IMR-90 (cell line): ENCODE measurements at regions not wholly inside any gene's neighbourhood (a gene's known extent, or its start where the extent isn't known, plus 50 kb on each side); places are given as distances from the start of the nearest gene placed in this dataset.

Source experiments
- ATAC-seq: fragments of 200-7000 bp; cut with Tn5 transposase; 2 replicates; pipeline ENCODE4 v1.9.1; 2020; ENCODE audit warnings: low read depth, mild to moderate bottlenecking, moderate library complexity
- BruUV-seq: library from RNA; stranded (reverse); fragments of 400-500 nt; replicated peaks from 2 replicates; lab custom pipeline; 2021; lab: Mats Ljungman, UMichigan
- CTCF ChIA-PET: fragments of 300-600 bp; formaldehyde crosslinking; extraction: SDS; loops from one replicate; lab custom pipeline; 2021; ENCODE audit warnings: antibody characterized with exemption; lab: Yijun Ruan, JAX
- POLR2A ChIA-PET: fragments of 300-600 bp; sonication (Branson Sonifier 250); formaldehyde crosslinking; loops from one replicate; lab custom pipeline; 2022; ENCODE audit warnings: antibody characterized with exemption; ENCODE audit not compliant: unreplicated experiment; lab: Charles Lee
- DNase-seq: peaks from one replicate; pipeline ENCODE4 v3.0.0; 2013
- H2AFZ ChIP-seq: replicated peaks from 2 replicates; pipeline ENCODE3; 2013; ENCODE audit warnings: low read length, mild to moderate bottlenecking; ENCODE audit not compliant: poor library complexity
- H2AK5ac ChIP-seq: 2 replicates; pipeline ENCODE4 v1.6.1; 2013; ENCODE audit warnings: low read depth, low read length, inconsistent platforms
- H2AK9ac ChIP-seq: replicated peaks from 2 replicates; pipeline ENCODE3; 2013; ENCODE audit warnings: mild to moderate bottlenecking, low read depth, low read length, moderate library complexity; ENCODE audit not compliant: poor library complexity
- H2BK120ac ChIP-seq: 2 replicates; pipeline ENCODE4 v1.6.1; 2013; ENCODE audit warnings: low read depth, low read length, inconsistent platforms
- H2BK15ac ChIP-seq: 3 replicates; pipeline ENCODE4 v1.6.1; 2013; ENCODE audit warnings: low read depth, low read length, inconsistent platforms
- H2BK20ac ChIP-seq: 2 replicates; pipeline ENCODE4 v1.6.1; 2013; ENCODE audit warnings: low read depth, mild to moderate bottlenecking, inconsistent platforms, low read length, moderate library complexity
- H2BK5ac ChIP-seq: 2 replicates; pipeline ENCODE4 v1.6.1; 2013; ENCODE audit warnings: mild to moderate bottlenecking, low read depth, low read length, inconsistent platforms; ENCODE audit not compliant: poor library complexity, severe bottlenecking
- H3K14ac ChIP-seq: replicated peaks from 2 replicates; pipeline ENCODE4 v1.6.1; 2013; ENCODE audit warnings: low read depth, low read length, inconsistent platforms
- H3K18ac ChIP-seq: 2 replicates; pipeline ENCODE4 v1.6.1; 2013; ENCODE audit warnings: low read depth, low read length, control low read depth
- H3K23ac ChIP-seq: 2 replicates; pipeline ENCODE4 v1.6.1; 2013; ENCODE audit warnings: low read depth, low read length, inconsistent platforms
- H3K27ac ChIP-seq: 2 replicates; pipeline ENCODE4 v1.5.1; 2013; ENCODE audit warnings: mild to moderate bottlenecking, control low read depth, low read length; ENCODE audit not compliant: insufficient read depth
- H3K27me3 ChIP-seq: 2 replicates; pipeline ENCODE4 v1.6.1; 2013; ENCODE audit warnings: low read length; ENCODE audit not compliant: control insufficient read depth, insufficient read depth
- H3K36me3 ChIP-seq: 2 replicates; pipeline ENCODE4 v1.6.1; 2013; ENCODE audit warnings: low read length, mixed read lengths; ENCODE audit not compliant: control insufficient read depth, insufficient read depth
- H3K4ac ChIP-seq: 2 replicates; pipeline ENCODE4 v1.6.1; 2013; ENCODE audit warnings: low read depth, low read length, inconsistent platforms
- H3K4me1 ChIP-seq: 2 replicates; pipeline ENCODE4 v1.6.1; 2013; ENCODE audit warnings: low read length, mixed read lengths; ENCODE audit not compliant: control insufficient read depth, insufficient read depth
- H3K4me2 ChIP-seq: 2 replicates; pipeline ENCODE4 v1.6.1; 2013; ENCODE audit warnings: low read depth, mild to moderate bottlenecking, control low read depth, low read length, moderate library complexity
- H3K4me3 ChIP-seq: 2 replicates; pipeline ENCODE4 v1.5.1; 2013; ENCODE audit warnings: low read depth, mild to moderate bottlenecking, control low read depth, low read length, moderate library complexity; ENCODE audit not compliant: insufficient read depth
- H3K56ac ChIP-seq: 2 replicates; pipeline ENCODE4 v1.6.1; 2013; ENCODE audit warnings: low read length, inconsistent platforms; ENCODE audit not compliant: insufficient read depth; ENCODE audit errors: extremely low read depth
- H3K79me1 ChIP-seq, 2 experiments: 2 replicates each; pipeline ENCODE4 v1.6.1; 2013; ENCODE audit warnings: low read length in 2 of 2, inconsistent platforms in 1 of 2, low read depth in 1 of 2
- H3K9ac ChIP-seq: 2 replicates; pipeline ENCODE4 v1.6.1; 2013; ENCODE audit warnings: low read depth, low read length, control low read depth
- H3K9me1 ChIP-seq: 2 replicates; pipeline ENCODE4 v1.6.1; 2013; ENCODE audit warnings: low read length, inconsistent platforms; ENCODE audit not compliant: insufficient read depth
- H3K9me3 ChIP-seq: 2 replicates; pipeline ENCODE4 v1.6.1; 2013; ENCODE audit warnings: low read length; ENCODE audit not compliant: control insufficient read depth, insufficient read depth
- H4K20me1 ChIP-seq: 2 replicates; pipeline ENCODE4 v1.6.1; 2013; ENCODE audit warnings: low read length, inconsistent platforms; ENCODE audit not compliant: insufficient read depth
- H4K5ac ChIP-seq: 2 replicates; pipeline ENCODE4 v1.6.1; 2013; ENCODE audit warnings: mild to moderate bottlenecking, low read depth, low read length, control low read depth
- H4K8ac ChIP-seq, 2 experiments: 2 replicates each; pipeline ENCODE4 v1.6.1; 2013; ENCODE audit warnings: low read depth in 2 of 2, low read length in 2 of 2, control low read depth in 1 of 2, inconsistent platforms in 1 of 2
- H4K91ac ChIP-seq: 2 replicates; pipeline ENCODE4 v1.6.1; 2013; ENCODE audit warnings: low read depth, low read length, inconsistent platforms; ENCODE audit not compliant: insufficient read depth
- CEBPB ChIP-seq: IDR thresholded peaks from 2 replicates; pipeline ENCODE4 v1.6.1; 2012; ENCODE audit warnings: low read depth, low read length, improper control_type of control experiment
- CHD1 ChIP-seq: IDR thresholded peaks from 2 replicates; pipeline ENCODE4 v1.6.1; 2012; ENCODE audit warnings: low read depth, low read length, improper control_type of control experiment
- FOS ChIP-seq: fragments of 150-350 bp; IDR thresholded peaks from 2 replicates; pipeline ENCODE4 v1.6.1; 2016; ENCODE audit warnings: low read depth, low read length
- MAFK ChIP-seq: IDR thresholded peaks from 2 replicates; pipeline ENCODE4 v1.6.1; 2012; ENCODE audit warnings: low read depth, low read length, improper control_type of control experiment
- MAZ ChIP-seq: IDR thresholded peaks from 2 replicates; pipeline ENCODE4 v1.6.1; 2012; ENCODE audit warnings: low read depth, mild to moderate bottlenecking, low read length, improper control_type of control experiment, moderate library complexity, borderline replicate concordance
- MXI1 ChIP-seq: IDR thresholded peaks from 2 replicates; pipeline ENCODE4 v1.6.1; 2012; ENCODE audit warnings: low read depth, mild to moderate bottlenecking, low read length, moderate library complexity, borderline replicate concordance
- POLR2A ChIP-seq: IDR thresholded peaks from 2 replicates; pipeline ENCODE4 v1.6.1; 2012; ENCODE audit warnings: mild to moderate bottlenecking, low read depth, low read length
- RAD21 ChIP-seq: IDR thresholded peaks from 2 replicates; pipeline ENCODE4 v1.6.1; 2012; ENCODE audit warnings: low read length, improper control_type of control experiment
- RCOR1 ChIP-seq: IDR thresholded peaks from 2 replicates; pipeline ENCODE4 v1.6.1; 2012; ENCODE audit warnings: mild to moderate bottlenecking, low read length, improper control_type of control experiment; ENCODE audit not compliant: insufficient replicate concordance
- RFX5 ChIP-seq: IDR thresholded peaks from 2 replicates; pipeline ENCODE4 v1.8.0; 2012; ENCODE audit warnings: low read depth, mild to moderate bottlenecking, low read length, moderate library complexity
- SMC3 ChIP-seq: fragments of 150-350 bp; IDR thresholded peaks from 2 replicates; pipeline ENCODE4 v1.6.1; 2016; ENCODE audit warnings: low read depth, mild to moderate bottlenecking, antibody characterized with exemption, low read length, moderate library complexity
- WGBS, 2 experiments: methylation state at CpG; one replicate each; pipeline versions ENCODE4 v1.1.5 to v1.1.7; 2013; ENCODE audit warnings: missing lambda C conversion rate in 2 of 2; ENCODE audit not compliant: insufficient read length in 1 of 2; ENCODE audit errors: extremely low coverage in 2 of 2; 5-methylcytosine and 5-hydroxymethylcytosine counted together
- dilution Hi-C: fragments of 300-500 bp; cut with HindIII; formaldehyde crosslinking; loops from one replicate; pipeline ENCODE4 v1.14.3; 2018; ENCODE audit warnings: low sequenced_read_pairs; ENCODE audit not compliant: unreplicated experiment
- in situ Hi-C: fragments of 300-500 bp; cut with MboI; formaldehyde crosslinking; loops from 3 replicates; pipeline ENCODE4 v1.14.3; 2019; ENCODE audit warnings: low sequenced_read_pairs, inconsistent platforms, mixed read lengths
- intact Hi-C: fragments of 100-400 bp; cut with micrococcal nuclease; formaldehyde crosslinking; loops from 2 replicates; pipeline ENCODE4 v1.10.0; 2022
- TF ChIP-seq, protein P1 (sequence below): fragments of 150-350 bp; IDR thresholded peaks from 2 replicates; pipeline ENCODE4 v1.6.1; 2017; ENCODE audit warnings: mild to moderate bottlenecking, antibody characterized with exemption, low read length, low read depth
- TF ChIP-seq, protein P2 (sequence below): conservative IDR thresholded peaks from 2 replicates; pipeline ENCODE4 v1.5.1; 2012; ENCODE audit warnings: mild to moderate bottlenecking, low read depth, low read length, improper control_type of control experiment
- TF ChIP-seq, protein P3 (sequence below): fragments of 150-350 bp; IDR thresholded peaks from 2 replicates; pipeline ENCODE4 v1.6.1; 2016; ENCODE audit warnings: low read depth, mild to moderate bottlenecking, low read length, moderate library complexity, borderline replicate concordance

DNA sequence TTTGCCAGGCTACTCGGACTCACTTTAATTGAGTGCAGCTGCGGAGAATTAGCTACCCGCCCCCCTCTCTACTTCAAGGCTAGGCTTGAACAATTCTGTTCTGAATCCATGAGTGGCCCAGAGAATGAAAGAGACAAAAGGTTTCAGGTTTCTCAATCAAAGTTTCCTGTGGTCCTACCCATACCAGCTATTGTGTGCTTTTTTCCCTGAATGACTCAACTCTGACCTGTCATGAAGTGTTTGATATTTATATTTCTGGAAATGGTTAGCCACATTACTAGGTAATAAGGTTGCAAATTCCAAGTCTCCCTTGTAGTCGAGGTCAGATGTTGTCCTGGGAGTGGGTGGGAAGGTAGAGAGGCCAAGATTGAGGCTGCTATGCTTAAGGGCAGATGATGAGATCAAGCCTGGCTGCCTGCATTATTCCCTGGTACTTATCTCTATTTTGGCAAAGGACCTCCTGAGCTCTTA is 392.7 kb upstream of the TBL1XR1 start:
- WGBS, 2 experiments, result no CpG with 5 or more reads among the region's 4 CpGs
- Histone ChIP-seq H3K27me3 (no peaks in the 10 kb centered on the region), H4K20me1 (no peaks in the 10 kb centered on the region), H3K18ac (0 out of 2 replicates have a peak overlapping the region, but pooled peaks have one; percentile 6), H3K4me1 (peaks cover 11% of the 10 kb centered on the region; the same call in 1 of the 2 replicates), H3K4me2 (no peak overlapping the region), H4K5ac (no peak overlapping the region), H3K23ac (no peak overlapping the region), H2AK5ac (no peak overlapping the region), H3K14ac (no peak overlapping the region), H2BK5ac (peak overlapping the region; percentile 68), H3K4me3 (no peak overlapping the region), H3K4ac (peak overlapping the region; percentile 64; the same call in 1 of the 2 replicates), H2AK9ac (no peak overlapping the region), H2AFZ (no peak overlapping the region), H3K9ac (no peak overlapping the region), H3K9me3 (peaks cover 2% of the 10 kb centered on the region; the same call in 1 of the 2 replicates), H3K79me1 (no peaks in the 10 kb centered on the region), H3K36me3 (no peaks in the 10 kb centered on the region), H4K91ac (peak overlapping the region; percentile 36), H2BK120ac (peak overlapping the region; percentile 30), H3K56ac (no peak overlapping the region), H3K27ac (no peak overlapping the region), H3K9me1 (no peaks in the 10 kb centered on the region; the same call in none of the 2 replicates), H2BK20ac (peak overlapping the region; percentile 69), H2BK15ac (no peak overlapping the region; the same call in 2 of the 3 replicates), H4K8ac (peak overlapping the region in 1 of 2 experiments; percentile 44; a peak in 1 of 4 replicates)
- dilution Hi-C loops (no loop called here), intact Hi-C loops (loop anchor here (10.0 kb wide), 1 partner anchor 395 kb away; the partner anchor contains the start of gene TBL1XR1), in situ Hi-C loops (no loop called here)
- TF ChIP-seq CHD1, result no peak
- TF ChIP-seq POLR2A, result no peak
- 0 out of 2 replicates have a peak, but pooled peaks have one; percentile 20 for TF ChIP-seq RAD21
- no peak for TF ChIP-seq MAFK
- TF ChIP-seq RFX5, result no peak
- TF ChIP-seq, protein P1, sequence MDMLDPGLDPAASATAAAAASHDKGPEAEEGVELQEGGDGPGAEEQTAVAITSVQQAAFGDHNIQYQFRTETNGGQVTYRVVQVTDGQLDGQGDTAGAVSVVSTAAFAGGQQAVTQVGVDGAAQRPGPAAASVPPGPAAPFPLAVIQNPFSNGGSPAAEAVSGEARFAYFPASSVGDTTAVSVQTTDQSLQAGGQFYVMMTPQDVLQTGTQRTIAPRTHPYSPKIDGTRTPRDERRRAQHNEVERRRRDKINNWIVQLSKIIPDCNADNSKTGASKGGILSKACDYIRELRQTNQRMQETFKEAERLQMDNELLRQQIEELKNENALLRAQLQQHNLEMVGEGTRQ, result no peak
- TF ChIP-seq CEBPB, result peak; percentile 62; the same call in 1 of the 2 replicates
- peak; percentile 47; the same call in 1 of the 2 replicates for TF ChIP-seq FOS
- TF ChIP-seq, protein P2, sequence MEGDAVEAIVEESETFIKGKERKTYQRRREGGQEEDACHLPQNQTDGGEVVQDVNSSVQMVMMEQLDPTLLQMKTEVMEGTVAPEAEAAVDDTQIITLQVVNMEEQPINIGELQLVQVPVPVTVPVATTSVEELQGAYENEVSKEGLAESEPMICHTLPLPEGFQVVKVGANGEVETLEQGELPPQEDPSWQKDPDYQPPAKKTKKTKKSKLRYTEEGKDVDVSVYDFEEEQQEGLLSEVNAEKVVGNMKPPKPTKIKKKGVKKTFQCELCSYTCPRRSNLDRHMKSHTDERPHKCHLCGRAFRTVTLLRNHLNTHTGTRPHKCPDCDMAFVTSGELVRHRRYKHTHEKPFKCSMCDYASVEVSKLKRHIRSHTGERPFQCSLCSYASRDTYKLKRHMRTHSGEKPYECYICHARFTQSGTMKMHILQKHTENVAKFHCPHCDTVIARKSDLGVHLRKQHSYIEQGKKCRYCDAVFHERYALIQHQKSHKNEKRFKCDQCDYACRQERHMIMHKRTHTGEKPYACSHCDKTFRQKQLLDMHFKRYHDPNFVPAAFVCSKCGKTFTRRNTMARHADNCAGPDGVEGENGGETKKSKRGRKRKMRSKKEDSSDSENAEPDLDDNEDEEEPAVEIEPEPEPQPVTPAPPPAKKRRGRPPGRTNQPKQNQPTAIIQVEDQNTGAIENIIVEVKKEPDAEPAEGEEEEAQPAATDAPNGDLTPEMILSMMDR, result no peak
- no peak for TF ChIP-seq MAZ
- TF ChIP-seq SMC3, result 0 out of 2 replicates have a peak, but pooled peaks have one; percentile 0
- TF ChIP-seq RCOR1, result no peak
- no peak for TF ChIP-seq MXI1
- TF ChIP-seq, protein P3, sequence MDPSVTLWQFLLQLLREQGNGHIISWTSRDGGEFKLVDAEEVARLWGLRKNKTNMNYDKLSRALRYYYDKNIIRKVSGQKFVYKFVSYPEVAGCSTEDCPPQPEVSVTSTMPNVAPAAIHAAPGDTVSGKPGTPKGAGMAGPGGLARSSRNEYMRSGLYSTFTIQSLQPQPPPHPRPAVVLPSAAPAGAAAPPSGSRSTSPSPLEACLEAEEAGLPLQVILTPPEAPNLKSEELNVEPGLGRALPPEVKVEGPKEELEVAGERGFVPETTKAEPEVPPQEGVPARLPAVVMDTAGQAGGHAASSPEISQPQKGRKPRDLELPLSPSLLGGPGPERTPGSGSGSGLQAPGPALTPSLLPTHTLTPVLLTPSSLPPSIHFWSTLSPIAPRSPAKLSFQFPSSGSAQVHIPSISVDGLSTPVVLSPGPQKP, result no peak
- ChIA-PET CTCF (interaction anchor here (1.4 kb wide), 1 partner anchor 11 kb away, joined by 6 read pairs; no protein-coding TSS in a partner anchor), POLR2A (no interaction called here)
- DNase-seq, result peak; percentile 93
- no TSS peak for BruUV-seq
- peak; percentile 72 for ATAC-seq
